K562 (cell line): ENCODE measurements at regions not wholly inside any gene's neighbourhood (a gene's known extent, or its start where the extent isn't known, plus 50 kb on each side); places are given as distances from the start of the nearest gene placed in this dataset.

ENCODE experiments used
- ATAC-seq: fragments of 200-7000 bp; cut with Tn5 transposase; 3 replicates; pipeline ENCODE4 v1.9.1; 2020; ENCODE audit warnings: moderate library complexity
- BruUV-seq: library from RNA; stranded (reverse); fragments of 400-500 nt; replicated peaks from 2 replicates; lab custom pipeline; 2021; lab: Mats Ljungman, UMichigan
- CTCF ChIA-PET: fragments of 300-600 bp; formaldehyde crosslinking; extraction: SDS; loops from one replicate; lab custom pipeline; 2021; ENCODE audit warnings: low intra/inter-chr PET ratio; lab: Yijun Ruan, JAX
- POLR2A ChIA-PET: fragments of 300-600, 350-650 bp; sonication (Branson Sonifier 250); formaldehyde crosslinking; extraction: SDS; loops from one replicate; lab custom pipeline; 2021; ENCODE audit warnings: antibody characterized with exemption, inconsistent platforms; lab: Yijun Ruan, JAX
- DNase-seq, 4 experiments: peaks; one replicate each; pipeline versions ENCODE4 v3.0.0 to v3.0.0-alpha.2; 2011 to 2018; ENCODE audit warnings: low spot score in 3 of 4, mixed read lengths in 3 of 4; ENCODE audit errors: extremely low read depth in 1 of 4
- FAIRE-seq: peaks from 2 replicates; lab custom pipeline; 2011; peaks lifted over from hg19 to GRCh38; lab: Jason Lieb, UNC
- H2AFZ ChIP-seq: 2 replicates; pipeline ENCODE4 v1.6.0; 2011; ENCODE audit warnings: low read depth, low read length, control low read depth, inconsistent platforms
- H3K27ac ChIP-seq: fragments of 200-600 bp; 3 replicates; pipeline ENCODE4 v1.8.0; 2011; ENCODE audit warnings: low read depth, mild to moderate bottlenecking, control low read depth, inconsistent platforms, low read length, moderate library complexity, mixed read lengths; ENCODE audit errors: extremely low read depth
- H3K27me3 ChIP-seq, 2 experiments: fragments of 300-600 bp in 1 of 2; 2 replicates in 1 of 2; 3 replicates in 1 of 2; pipeline versions ENCODE4 v1.6.0 to v1.8.0; 2011; ENCODE audit warnings: inconsistent platforms in 2 of 2, low read length in 2 of 2, mild to moderate bottlenecking in 1 of 2, mixed read lengths in 1 of 2, moderate library complexity in 1 of 2; ENCODE audit not compliant: control insufficient read depth in 2 of 2, insufficient read depth in 2 of 2
- H3K36me3 ChIP-seq: fragments of 300-600 bp; 3 replicates; pipeline ENCODE4 v1.8.0; 2011; ENCODE audit warnings: mild to moderate bottlenecking, low read length, inconsistent platforms; ENCODE audit not compliant: control insufficient read depth, insufficient read depth
- H3K4me1 ChIP-seq, 2 experiments: fragments of 200-600 bp in 1 of 2; replicated peaks in 1 of 2; 2 replicates in 1 of 2; 3 replicates in 1 of 2; pipeline versions ENCODE4 v1.5.1 to v1.8.0; 2011; ENCODE audit warnings: inconsistent platforms in 2 of 2, low read length in 2 of 2, mild to moderate bottlenecking in 1 of 2, mixed read lengths in 1 of 2, moderate library complexity in 1 of 2; ENCODE audit not compliant: control insufficient read depth in 2 of 2, insufficient read depth in 2 of 2
- H3K4me2 ChIP-seq: 2 replicates; pipeline ENCODE4 v1.6.1; 2011; ENCODE audit warnings: low read length, control low read depth, inconsistent platforms, mixed read lengths; ENCODE audit not compliant: insufficient read depth
- H3K4me3 ChIP-seq: fragments of 200-600 bp; sonication (generic), shearing (Covaris generic); 2 replicates; pipeline ENCODE4 v1.5.1; 2016; ENCODE audit warnings: control low read depth, inconsistent platforms
- H3K79me2 ChIP-seq: fragments of 200-600 bp; 3 replicates; pipeline ENCODE4 v1.8.0; 2011; ENCODE audit warnings: low read length, inconsistent platforms; ENCODE audit not compliant: control insufficient read depth, insufficient read depth
- H3K9ac ChIP-seq, 2 experiments: 2 replicates each; pipeline versions ENCODE4 v1.6.0 to v1.6.1; 2011; ENCODE audit warnings: low read depth in 2 of 2, low read length in 2 of 2, control low read depth in 1 of 2, inconsistent platforms in 1 of 2, mild to moderate bottlenecking in 1 of 2, mixed read lengths in 1 of 2; ENCODE audit not compliant: insufficient read depth in 1 of 2
- H3K9me1 ChIP-seq: one replicate; pipeline ENCODE4 v1.6.0; 2011; ENCODE audit warnings: inconsistent platforms, mild to moderate bottlenecking, low read length, moderate library complexity; ENCODE audit not compliant: control insufficient read depth, insufficient read depth
- H3K9me3 ChIP-seq: replicated peaks from 2 replicates; pipeline ENCODE4 v1.5.1; 2011; ENCODE audit warnings: low read depth, low read length, inconsistent platforms; ENCODE audit not compliant: control insufficient read depth, insufficient read depth
- H4K20me1 ChIP-seq: replicated peaks from 2 replicates; pipeline ENCODE4 v1.6.1; 2011; ENCODE audit warnings: low read length, inconsistent platforms, mixed read lengths; ENCODE audit not compliant: control insufficient read depth, insufficient read depth
- FIP1L1 ChIP-seq: fragments of 200-400 bp; formaldehyde crosslinking; IDR thresholded peaks from 2 replicates; pipeline ENCODE4 v1.6.1; 2018; ENCODE audit warnings: mild to moderate bottlenecking, low read depth, low read length; ENCODE audit not compliant: poor library complexity, severe bottlenecking
- PTRF ChIP-seq: fragments of 450-650 bp; IDR thresholded peaks from 2 replicates; pipeline ENCODE4 v1.6.1; 2016; ENCODE audit warnings: mild to moderate bottlenecking, missing genetic modification characterization, missing compliant biosample characterization
- TAF7 ChIP-seq: fragments of 450-650 bp; IDR thresholded peaks from 2 replicates; pipeline ENCODE4 v1.6.1; 2016; ENCODE audit warnings: missing genetic modification characterization, missing compliant biosample characterization
- TGIF2 ChIP-seq: sonication (generic); formaldehyde crosslinking; IDR thresholded peaks from 2 replicates; pipeline ENCODE4 v1.8.1; 2022; ENCODE audit warnings: mild to moderate bottlenecking, missing genetic modification reagents, moderate library complexity
- ZNF217 ChIP-seq: sonication (generic); formaldehyde crosslinking; IDR thresholded peaks from 2 replicates; pipeline ENCODE4 v1.8.0; 2022; ENCODE audit warnings: mild to moderate bottlenecking, missing genetic modification reagents
- WGBS: fragments of 100-300 bp; shearing (Covaris generic); methylation state at CpG from one replicate; pipeline ENCODE4 v1.1.6; 2016; ENCODE audit warnings: low coverage, mixed read lengths; ENCODE audit not compliant: insufficient coverage; ENCODE audit errors: missing lambda C conversion rate; 5-methylcytosine and 5-hydroxymethylcytosine counted together
- in situ Hi-C: fragments of 300-500 bp; cut with MboI; formaldehyde crosslinking; loops from 4 replicates; pipeline ENCODE4 v1.15.0; 2018; ENCODE audit warnings: inconsistent platforms, mixed read lengths
- intact Hi-C: fragments of 100-400 bp; cut with micrococcal nuclease; formaldehyde crosslinking; loops from 2 replicates; pipeline ENCODE4 v1.14.2; 2022
- TF ChIP-seq, protein P1 (sequence below): sonication (generic); formaldehyde crosslinking; IDR thresholded peaks from 2 replicates; pipeline ENCODE4 v1.8.1; 2023; ENCODE audit warnings: mild to moderate bottlenecking, missing genetic modification reagents

DNA sequence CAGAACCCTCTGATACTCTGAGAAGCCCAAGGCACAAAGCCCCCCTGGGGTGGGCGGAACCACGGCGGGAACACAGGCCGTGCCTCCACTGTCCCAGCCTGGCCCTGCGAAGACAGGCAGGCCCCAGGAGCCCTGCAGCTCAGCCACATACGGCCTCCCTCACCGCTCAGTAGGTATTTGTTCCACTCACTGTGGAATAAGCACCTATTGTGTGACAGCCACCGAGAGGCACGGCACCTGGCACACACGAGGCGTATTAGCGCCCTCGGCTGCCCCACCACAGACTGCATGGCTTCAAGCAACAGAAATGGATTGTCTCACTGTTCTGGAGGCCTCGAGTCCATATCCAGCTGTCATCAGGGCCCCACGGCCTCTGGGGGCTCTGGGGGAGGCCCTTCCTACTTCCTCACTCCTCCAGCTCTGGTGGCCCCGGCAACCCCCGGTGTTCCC lies 66.3 kb downstream of the NCOR2 start:
- no peak for FAIRE-seq
- no peak overlapping the region for H3K27ac ChIP-seq

More for the DNA sequence above, 66.3 kb downstream of the NCOR2 start:
- Histone ChIP-seq H3K27me3 (no peaks in the 10 kb centered on the region), H3K9me3 (no peaks in the 10 kb centered on the region), H3K4me1 (peaks cover 9 to 58% of the 10 kb centered on the region in 2 experiments), H3K36me3 (no peaks in the 10 kb centered on the region), H3K4me2 (no peak overlapping the region), H3K9ac (no peak overlapping the region), H2AFZ (no peak overlapping the region), H4K20me1 (peaks cover 58% of the 10 kb centered on the region), H3K9me1 (no peaks in the 10 kb centered on the region), H3K4me3 (no peak overlapping the region), H3K79me2 (peaks cover 65% of the 10 kb centered on the region)
- TF ChIP-seq ZNF217 (CRISPR knock-in tag): no peak
- TF ChIP-seq TGIF2 (CRISPR knock-in tag): no peak
- no peak for TF ChIP-seq TAF7 (tag)
- TF ChIP-seq, protein P1, sequence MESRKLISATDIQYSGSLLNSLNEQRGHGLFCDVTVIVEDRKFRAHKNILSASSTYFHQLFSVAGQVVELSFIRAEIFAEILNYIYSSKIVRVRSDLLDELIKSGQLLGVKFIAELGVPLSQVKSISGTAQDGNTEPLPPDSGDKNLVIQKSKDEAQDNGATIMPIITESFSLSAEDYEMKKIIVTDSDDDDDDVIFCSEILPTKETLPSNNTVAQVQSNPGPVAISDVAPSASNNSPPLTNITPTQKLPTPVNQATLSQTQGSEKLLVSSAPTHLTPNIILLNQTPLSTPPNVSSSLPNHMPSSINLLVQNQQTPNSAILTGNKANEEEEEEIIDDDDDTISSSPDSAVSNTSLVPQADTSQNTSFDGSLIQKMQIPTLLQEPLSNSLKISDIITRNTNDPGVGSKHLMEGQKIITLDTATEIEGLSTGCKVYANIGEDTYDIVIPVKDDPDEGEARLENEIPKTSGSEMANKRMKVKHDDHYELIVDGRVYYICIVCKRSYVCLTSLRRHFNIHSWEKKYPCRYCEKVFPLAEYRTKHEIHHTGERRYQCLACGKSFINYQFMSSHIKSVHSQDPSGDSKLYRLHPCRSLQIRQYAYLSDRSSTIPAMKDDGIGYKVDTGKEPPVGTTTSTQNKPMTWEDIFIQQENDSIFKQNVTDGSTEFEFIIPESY: peak; percentile 45
- TF ChIP-seq PTRF (tag): no peak
- TF ChIP-seq FIP1L1: no peak
- 84% methylated on average over 17 of the region's 17 CpGs for WGBS
- ATAC-seq (no peak), DNase-seq (no peak)
- in situ Hi-C loops: no loop called here
- ChIA-PET POLR2A (interaction anchor here (0.6 kb wide), 2 partner anchors 11 to 683 kb away, joined by 3 read pairs; no protein-coding TSS in a partner anchor), CTCF (no interaction called here)
- no TSS peak for BruUV-seq
- intact Hi-C loops: no loop called here
